Gastroesophageal sphincter (tissue), 4 donors: ENCODE measurements at regions not wholly inside any gene's neighbourhood (a gene's known extent, or its start where the extent isn't known, plus 50 kb on each side); places are given as distances from the start of the nearest gene placed in this dataset.

ENCODE experiments used
- ATAC-seq: fragments of 150-250 bp; one replicate; pipeline ENCODE4 v1.9.1; 2016; ENCODE audit warnings: mild to moderate bottlenecking, moderate library complexity
- H3K27ac ChIP-seq, 4 donors: fragments of 200-600 bp; sonication (generic) in 3 of 4; 1 replicate in 3 of 4; 2 replicates in 1 of 4; pipeline ENCODE4 v1.5.1; 2016 to 2019
- H3K27me3 ChIP-seq: fragments of 200-600 bp; sonication (generic); one replicate; pipeline ENCODE4 v1.5.1; 2019
- H3K36me3 ChIP-seq, 2 donors: fragments of 200-600 bp; sonication (generic); one replicate each; pipeline ENCODE4 v1.5.1; 2019; ENCODE audit warnings: control low read depth in 1 of 2
- H3K4me1 ChIP-seq, 3 donors: fragments of 200-600 bp; sonication (generic); 1 replicate in 2 of 3; 2 replicates in 1 of 3; pipeline ENCODE4 v1.5.1; 2016 to 2019; ENCODE audit warnings: control low read depth in 2 of 3
- H3K4me3 ChIP-seq, 2 donors: fragments of 200-600 bp; sonication (generic); one replicate each; pipeline ENCODE4 v1.5.1; 2019; ENCODE audit warnings: mild to moderate bottlenecking in 1 of 2, moderate library complexity in 1 of 2
- H3K9me3 ChIP-seq, 3 donors: fragments of 200-600 bp; sonication (generic); one replicate each; pipeline ENCODE4 v1.5.1; 2017 to 2019; ENCODE audit warnings: control low read depth in 2 of 3
- CTCF ChIP-seq, 4 experiments: fragments of 200-600 bp in 2 of 4; fragments of 450-650 bp in 2 of 4; sonication (generic) in 1 of 4; IDR thresholded peaks; one replicate each; pipeline ENCODE4 v1.5.1; 2017 to 2019; ENCODE audit warnings: antibody characterized with exemption in 4 of 4, mild to moderate bottlenecking in 2 of 4, moderate library complexity in 2 of 4
- EP300 ChIP-seq: sonication (generic); formaldehyde crosslinking; IDR thresholded peaks from one replicate; pipeline ENCODE4 v1.6.1; 2017; ENCODE audit warnings: antibody characterized with exemption, mild to moderate bottlenecking
- POLR2A ChIP-seq, 2 donors: fragments of 450-650 bp; IDR thresholded peaks; one replicate each; pipeline ENCODE4 v1.6.1; 2017; ENCODE audit warnings: antibody characterized with exemption in 2 of 2, mild to moderate bottlenecking in 2 of 2, moderate library complexity in 1 of 2
- POLR2AphosphoS5 ChIP-seq: sonication (generic); formaldehyde crosslinking; IDR thresholded peaks from one replicate; pipeline ENCODE4 v1.6.1; 2017; ENCODE audit warnings: antibody characterized with exemption
- WGBS, 2 donors: methylation state at CpG; one replicate each; pipeline ENCODE4 v1.1.5; 2018; ENCODE audit warnings: low coverage in 1 of 2; 5-methylcytosine and 5-hydroxymethylcytosine counted together

DNA sequence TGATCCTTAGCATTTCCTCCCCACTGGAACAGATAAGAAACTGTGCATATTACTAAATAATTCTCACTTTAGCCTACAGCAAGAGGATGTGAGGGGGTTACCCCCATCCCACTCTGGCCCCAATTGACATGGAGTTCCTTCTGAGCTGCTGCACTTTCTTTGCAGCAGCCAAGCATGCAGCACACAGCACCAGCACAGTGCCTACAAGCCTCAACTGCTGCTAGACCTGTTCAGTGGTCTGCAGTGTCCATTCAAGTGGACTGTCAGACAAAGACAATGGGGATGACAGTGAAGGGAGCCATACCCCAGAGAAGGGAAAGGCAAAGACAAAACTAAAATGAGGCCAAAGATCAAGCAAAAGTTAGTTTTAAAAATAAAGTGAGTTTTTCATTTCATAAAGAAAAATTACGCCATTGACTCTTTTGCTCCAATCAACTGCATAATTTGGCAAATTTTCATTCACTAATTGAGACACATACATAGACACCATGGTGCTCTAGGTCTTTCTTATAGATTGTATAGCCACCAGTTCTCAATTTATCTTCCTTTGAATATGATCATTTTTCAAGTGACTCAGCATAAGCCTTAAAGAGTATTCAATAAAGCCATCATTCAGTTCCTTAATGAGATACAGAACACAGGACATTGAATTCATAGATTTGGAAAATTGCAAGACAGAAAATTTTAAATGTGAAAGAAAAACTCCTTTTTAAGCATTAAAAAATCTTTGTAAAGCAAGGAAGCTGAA lies 410.6 kb downstream of the HNRNPD start:
- Histone ChIP-seq H3K36me3 (no peaks in the 10 kb centered on the region), H3K4me3 (no peak overlapping the region), H3K9me3 (no peaks in the 10 kb centered on the region), H3K4me1 (no peaks in the 10 kb centered on the region), H3K27me3 (no peaks in the 10 kb centered on the region), H3K27ac (no peak overlapping the region)
- TF ChIP-seq POLR2A (IDR thresholded peaks at IDR 0.05) (no peak), EP300 (no peak), CTCF (IDR thresholded peaks at IDR 0.05) (no peak), POLR2AphosphoS5 (no peak)
- ATAC-seq = no peak
- WGBS, 2 donors = 90 to 94% methylated on average over 1 of the region's 1 CpG

DNA sequence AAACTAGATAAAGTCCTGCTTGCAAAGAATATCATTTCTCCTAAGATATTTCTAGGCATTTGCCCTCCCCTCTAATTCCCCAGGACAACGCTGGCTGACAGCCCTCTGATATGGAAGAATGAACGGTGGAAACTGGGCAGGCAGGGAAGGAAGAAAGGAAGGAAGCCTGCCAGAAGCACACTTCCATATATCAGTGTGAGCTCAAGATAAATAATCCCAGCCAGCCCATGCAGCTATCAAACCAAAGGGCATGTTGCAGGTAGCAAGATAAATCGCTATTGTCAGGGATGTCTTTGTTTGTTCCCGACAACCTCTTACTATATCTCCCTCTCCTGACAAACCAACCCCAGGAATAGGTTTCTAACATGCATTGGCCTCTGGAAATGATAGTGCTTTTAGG lies 412.8 kb downstream of the HNRNPD start:
- WGBS, 2 donors = 27 to 65% methylated on average over 4 of the region's 4 CpGs
- ATAC-seq = no peak
- H3K36me3 ChIP-seq = no peaks in the 10 kb centered on the region

GRCh38 chr4:81954271-81954670 lies 419.5 kb downstream of the HNRNPD start:
- no peak overlapping the region for H3K27ac ChIP-seq
- no peaks in the 10 kb centered on the region for H3K36me3 ChIP-seq
- TF ChIP-seq CTCF (IDR thresholded peaks at IDR 0.05) = no peak
- no peaks in the 10 kb centered on the region for H3K27me3 ChIP-seq
- H3K4me1 ChIP-seq = no peaks in the 10 kb centered on the region
- no peak for ATAC-seq
- H3K9me3 ChIP-seq = no peaks in the 10 kb centered on the region
- H3K4me3 ChIP-seq = no peak overlapping the region
- 58 to 60% methylated on average over 2 to 3 of the region's 3 CpGs for WGBS, 2 donors

More for the DNA sequence above, 412.8 kb downstream of the HNRNPD start:
- Histone ChIP-seq H3K27ac (no peak overlapping the region), H3K4me3 (no peak overlapping the region), H3K9me3 (no peaks in the 10 kb centered on the region), H3K4me1 (no peaks in the 10 kb centered on the region), H3K27me3 (no peaks in the 10 kb centered on the region)
- TF ChIP-seq CTCF (IDR thresholded peaks at IDR 0.05) = no peak
- no peak for TF ChIP-seq POLR2AphosphoS5
- no peak for TF ChIP-seq EP300
- TF ChIP-seq POLR2A (IDR thresholded peaks at IDR 0.05) = no peak

- Histone ChIP-seq H3K4me3 (no peak overlapping the region), H3K36me3 (no peaks in the 10 kb centered on the region), H3K4me1 (no peaks in the 10 kb centered on the region), H3K9me3 (no peaks in the 10 kb centered on the region), H3K27ac (no peak overlapping the region), H3K27me3 (no peaks in the 10 kb centered on the region)
- TF ChIP-seq EP300 (no peak), CTCF (IDR thresholded peaks at IDR 0.05) (no peak), POLR2AphosphoS5 (no peak), POLR2A (IDR thresholded peaks at IDR 0.05) (no peak)
- WGBS, 2 donors = 92 to 93% methylated on average over 2 to 3 of the region's 3 CpGs
- ATAC-seq = no peak
Measured at GRCh38 chr4:81951891-81952455, 421.8 kb downstream of the HNRNPD start.

DNA sequence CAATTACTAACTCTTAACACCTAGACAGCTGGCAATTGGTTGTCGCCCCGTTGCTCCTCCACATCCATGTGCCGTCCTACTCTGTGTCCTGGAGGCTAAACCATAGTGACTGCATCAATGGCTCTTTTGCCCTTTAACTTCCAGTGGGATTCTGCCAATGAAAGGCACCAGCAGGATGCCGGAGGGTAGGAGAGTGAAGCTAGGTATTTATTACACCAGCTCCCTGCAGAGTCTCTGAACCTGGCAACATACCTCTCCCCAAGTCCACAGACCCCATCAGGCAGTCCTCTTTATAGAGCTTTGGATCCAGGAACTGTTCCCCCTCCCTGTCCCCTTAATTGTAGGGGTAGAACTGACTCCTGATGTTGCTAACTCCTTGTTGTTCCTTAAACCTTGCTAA lies 426.8 kb downstream of the HNRNPD start:
- Histone ChIP-seq H3K9me3 (no peaks in the 10 kb centered on the region), H3K27me3 (no peaks in the 10 kb centered on the region), H3K4me3 (no peak overlapping the region), H3K4me1 (no peaks in the 10 kb centered on the region), H3K36me3 (no peaks in the 10 kb centered on the region), H3K27ac (no peak overlapping the region)
- TF ChIP-seq CTCF (IDR thresholded peaks at IDR 0.05) (no peak), EP300 (no peak), POLR2AphosphoS5 (no peak), POLR2A (IDR thresholded peaks at IDR 0.05) (no peak)
- no peak for ATAC-seq
- WGBS, 2 donors = 50 to 55% methylated on average over 2 to 4 of the region's 4 CpGs
